GM18873 (cell line): ENCODE measurements at regions not wholly inside any gene's neighbourhood (a gene's known extent, or its start where the extent isn't known, plus 50 kb on each side); places are given as distances from the start of the nearest gene placed in this dataset.

Experiments
- ATAC-seq: cut with Tn5 transposase; IDR thresholded peaks from one replicate; pipeline ENCODE4 v1.9.1; 2021; ENCODE audit warnings: mild to moderate bottlenecking, moderate library complexity, moderate number of reproducible peaks; ENCODE audit not compliant: unreplicated experiment, low FRiP score

GRCh38 chr15:66848116-66848515, 146.1 kb downstream of the SMAD6 start:
- no peak for ATAC-seq

GRCh38 chr15:66848686-66849392, 146.8 kb downstream of the SMAD6 start:
- ATAC-seq: no peak

- no peak for ATAC-seq
Observed at GRCh38 chr15:66849393-66849745, 147.3 kb downstream of the SMAD6 start.

- ATAC-seq: no peak
Observed at GRCh38 chr15:66849746-66850077, 147.7 kb downstream of the SMAD6 start.

GRCh38 chr15:66850078-66850991, 148.3 kb downstream of the SMAD6 start:
- ATAC-seq: no peak

GRCh38 chr15:66850996-66851310, 148.9 kb downstream of the SMAD6 start:
- no peak for ATAC-seq

- ATAC-seq: no peak
Observed at GRCh38 chr15:66851311-66852063, 149.5 kb downstream of the SMAD6 start.

GRCh38 chr15:66852064-66852905, 150.2 kb downstream of the SMAD6 start:
- ATAC-seq: no peak

- ATAC-seq: no peak
Observed at GRCh38 chr15:66854012-66854965, 152.3 kb downstream of the SMAD6 start.

- no peak for ATAC-seq
Observed at GRCh38 chr15:66855041-66855440, 153.0 kb downstream of the SMAD6 start.

GRCh38 chr15:66857694-66858093, 155.7 kb downstream of the SMAD6 start:
- no peak for ATAC-seq

GRCh38 chr15:66858423-66859207, 156.6 kb downstream of the SMAD6 start:
- no peak for ATAC-seq

- no peak for ATAC-seq
Observed at GRCh38 chr15:66859688-66860253, 157.7 kb downstream of the SMAD6 start.

- ATAC-seq: no peak
Observed at GRCh38 chr15:66860844-66861243, 158.8 kb downstream of the SMAD6 start.

- ATAC-seq: no peak
Observed at GRCh38 chr15:66862111-66862939, 160.3 kb downstream of the SMAD6 start.

GRCh38 chr15:66862940-66863335, 160.9 kb downstream of the SMAD6 start:
- ATAC-seq: no peak

- ATAC-seq: no peak
Observed at GRCh38 chr15:66863390-66864085, 161.5 kb downstream of the SMAD6 start.
